ENCODE measurements at regions not wholly inside any gene's neighbourhood (a gene's known extent, or its start where the extent isn't known, plus 50 kb on each side); places are given as distances from the start of the nearest gene placed in this dataset.

DNA sequence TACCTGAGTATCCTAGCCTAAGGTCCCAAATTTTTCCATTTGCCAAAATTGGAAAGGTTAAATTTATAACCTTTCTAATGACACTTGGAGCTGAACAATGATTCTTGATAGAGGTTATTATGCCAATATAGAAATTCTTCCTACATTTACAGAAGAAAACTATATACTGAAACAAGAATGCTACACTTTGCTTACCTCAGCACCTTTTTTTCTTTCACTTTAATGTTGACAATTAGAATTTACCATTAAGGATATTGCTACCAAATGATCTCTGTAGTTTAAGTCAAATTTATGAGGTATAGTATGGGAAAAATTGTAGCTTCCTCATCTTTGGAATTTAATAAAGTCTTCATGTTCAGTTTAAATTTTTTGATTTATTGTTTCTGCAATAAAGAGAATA is 577.0 kb downstream of the NR4A2 start:
- DNase-seq: no peak

DNA sequence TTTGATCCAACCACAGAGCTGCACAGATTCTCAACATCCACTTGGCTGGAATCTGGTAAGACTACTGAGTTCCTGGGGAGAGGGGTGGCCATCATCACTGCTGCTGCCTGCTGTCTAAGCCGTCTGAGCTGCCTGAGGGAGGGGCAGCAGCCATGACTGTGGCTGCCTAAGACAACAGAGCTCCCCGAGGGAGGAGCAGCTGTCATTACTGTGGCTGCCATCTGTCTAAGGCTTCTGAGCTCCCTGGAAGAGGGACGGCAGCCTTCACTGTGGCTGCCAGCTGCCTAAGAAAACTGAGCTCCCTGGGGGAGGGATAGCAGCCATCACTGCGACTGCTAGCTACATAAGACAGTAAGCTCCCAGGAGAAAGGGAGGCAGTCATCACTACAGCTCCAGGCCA is 584.4 kb downstream of the NR4A2 start:
- DNase-seq: no peak

DNA sequence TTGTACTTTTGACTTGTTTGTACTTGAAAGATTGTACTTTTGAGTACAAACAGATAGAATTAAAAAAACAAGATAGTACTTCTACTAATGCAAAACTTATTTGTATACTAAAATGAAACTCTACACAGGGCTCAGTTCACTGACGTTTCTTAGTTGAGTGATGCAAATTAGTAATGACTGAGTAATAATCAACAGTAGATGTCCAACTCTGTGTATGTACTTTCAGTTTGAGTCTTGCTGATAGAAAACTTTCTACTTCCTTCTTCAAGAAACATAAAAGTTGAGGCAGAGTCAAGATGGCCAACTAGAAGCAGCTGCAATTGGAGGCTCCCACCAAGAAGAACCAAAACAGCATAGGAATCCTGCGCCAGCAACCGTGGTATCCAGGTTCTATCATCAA is 585.0 kb downstream of the NR4A2 start:
- no peak for DNase-seq

DNA sequence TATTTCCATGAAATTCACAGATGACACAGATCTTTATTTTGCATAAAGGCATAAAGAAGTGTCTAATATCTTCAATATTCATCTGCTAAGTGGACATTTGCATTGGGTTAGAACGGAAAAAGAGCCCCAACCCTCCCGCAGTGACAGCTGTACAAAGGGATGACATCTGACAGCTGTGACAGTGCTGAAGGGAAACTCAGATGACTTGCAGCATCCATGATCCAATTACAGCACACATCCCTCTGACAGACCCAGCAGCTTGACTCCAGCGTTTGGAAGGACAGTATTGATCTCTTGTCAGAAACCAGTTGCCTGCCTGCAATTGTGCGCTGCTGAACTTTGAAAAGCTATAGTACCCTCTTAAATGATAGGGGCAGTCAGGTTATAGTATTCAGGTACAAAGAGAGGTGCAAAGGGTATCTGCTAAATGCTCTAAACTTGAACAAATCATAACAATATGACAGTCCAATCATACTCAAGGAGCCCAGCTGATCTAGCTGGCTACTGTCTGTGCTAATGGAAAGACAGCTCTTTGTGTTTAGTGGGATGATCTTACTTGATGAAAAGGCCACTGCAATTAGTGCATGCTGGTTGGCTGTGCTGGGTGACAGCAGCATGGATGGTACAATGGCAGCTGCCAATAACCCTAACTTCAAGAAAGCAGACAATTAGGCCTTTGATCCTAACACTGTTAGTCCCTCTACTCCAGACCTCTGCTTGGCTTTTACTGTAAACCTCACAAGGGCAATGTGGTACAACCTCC is 599.2 kb downstream of the NR4A2 start:
- no peak for DNase-seq

DNA sequence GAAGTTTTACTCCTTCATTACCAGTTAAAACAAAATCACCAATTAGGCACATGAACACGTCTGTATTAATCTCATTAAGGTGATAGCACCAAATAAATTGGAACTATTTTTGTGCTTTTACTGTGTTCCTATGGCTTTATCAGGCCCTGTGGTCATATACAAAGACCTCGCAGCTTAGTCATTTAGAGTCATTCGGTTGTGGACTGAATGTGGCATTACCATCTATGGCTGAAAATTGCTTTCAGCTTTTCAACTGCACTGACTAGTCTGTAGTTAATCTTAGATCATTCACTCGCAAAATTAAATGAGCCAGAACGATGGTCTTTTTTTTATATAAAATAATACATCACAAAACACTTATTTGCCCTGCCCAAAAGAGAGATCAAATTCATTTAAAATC is 601.7 kb downstream of the NR4A2 start:
- no peak for DNase-seq

DNA sequence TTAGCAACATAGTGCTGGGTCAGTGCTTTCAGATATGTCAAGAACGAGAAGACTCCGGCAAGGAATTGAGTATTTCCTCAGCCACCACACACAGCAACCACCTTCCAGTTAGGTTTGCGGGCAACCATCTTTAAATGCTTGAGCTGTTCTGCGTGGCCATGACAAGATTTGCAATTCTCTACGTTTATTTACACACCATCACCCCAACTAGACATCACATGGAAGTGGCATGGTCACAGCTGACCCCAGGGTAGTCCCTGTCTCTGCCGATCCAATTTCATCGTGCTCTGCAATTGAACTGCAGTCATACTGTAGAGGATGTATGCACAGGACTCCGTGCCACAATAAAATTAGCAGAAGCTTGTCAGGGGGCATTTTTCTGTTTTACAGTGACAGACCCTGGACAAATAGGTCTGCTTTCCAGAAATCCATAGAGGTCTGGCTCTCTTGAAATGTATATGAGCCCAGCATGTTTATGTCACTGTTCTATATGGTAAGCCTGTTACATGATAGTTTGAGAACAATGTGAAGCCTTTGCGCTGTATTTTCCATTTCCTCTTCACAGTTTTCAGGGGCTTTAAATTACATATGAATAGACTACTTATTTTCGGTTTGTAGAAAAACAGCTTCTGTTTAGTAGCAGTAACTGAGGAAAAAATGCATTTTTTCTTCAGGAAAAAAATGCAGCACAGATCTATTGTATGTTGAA is 605.2 kb downstream of the NR4A2 start:
- no peak for DNase-seq

DNA sequence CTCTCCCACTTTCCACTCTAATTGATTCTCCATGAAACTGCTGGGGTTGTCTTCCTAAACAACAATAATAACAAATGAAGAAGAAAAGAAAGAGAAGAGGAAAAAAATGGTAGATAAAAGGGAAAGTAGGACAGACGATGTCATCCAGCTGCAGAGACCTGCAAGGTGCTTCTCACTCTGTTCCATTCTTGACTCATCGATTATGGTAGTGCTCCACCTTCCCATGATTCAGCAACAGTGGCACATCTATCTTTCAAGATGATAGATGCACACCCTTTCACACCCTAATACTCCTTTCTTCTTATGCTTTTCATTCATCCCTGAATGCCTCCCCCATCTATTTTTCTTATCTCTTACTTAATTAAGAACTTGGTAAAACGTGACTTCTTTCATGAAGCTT is 610.2 kb downstream of the NR4A2 start:
- no peak for DNase-seq

DNA sequence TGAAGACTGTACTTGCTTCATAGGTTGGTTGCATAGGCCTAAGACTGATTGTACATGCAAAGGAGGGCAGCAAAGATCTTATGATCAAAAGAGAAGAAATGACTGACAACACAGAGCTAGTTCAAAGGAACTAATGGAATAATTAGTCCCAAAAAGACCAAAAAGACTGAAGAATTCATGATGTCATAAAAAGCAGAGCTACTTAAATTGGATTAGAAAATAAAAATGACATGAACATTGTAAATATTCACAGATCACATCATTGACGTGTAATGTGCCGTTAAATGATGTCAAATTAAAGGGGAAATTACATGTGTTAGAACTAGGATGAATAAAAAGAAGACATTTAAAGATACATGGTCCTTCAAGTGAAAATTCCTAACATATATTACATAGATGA is 616.8 kb downstream of the NR4A2 start:
- no peak for DNase-seq

DNA sequence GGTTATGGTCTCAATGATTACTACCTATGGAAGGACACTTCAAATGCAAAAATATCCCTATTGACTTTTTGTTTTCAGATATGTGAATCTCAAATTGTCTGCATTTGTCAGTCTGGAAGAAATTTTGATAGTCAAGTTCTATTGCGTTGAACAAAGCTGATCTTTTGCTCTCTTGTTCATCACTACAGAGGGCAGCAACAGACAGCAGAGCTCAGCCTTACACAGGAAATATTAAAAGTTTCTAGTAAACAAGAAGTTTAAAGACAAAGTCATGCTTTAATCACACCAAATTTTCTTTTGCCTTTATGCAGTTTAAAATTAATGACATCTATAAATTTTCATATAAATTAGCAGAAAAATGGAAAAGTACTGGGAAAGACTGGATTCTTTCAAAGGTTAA is 617.5 kb downstream of the NR4A2 start:
- DNase-seq: no peak

DNA sequence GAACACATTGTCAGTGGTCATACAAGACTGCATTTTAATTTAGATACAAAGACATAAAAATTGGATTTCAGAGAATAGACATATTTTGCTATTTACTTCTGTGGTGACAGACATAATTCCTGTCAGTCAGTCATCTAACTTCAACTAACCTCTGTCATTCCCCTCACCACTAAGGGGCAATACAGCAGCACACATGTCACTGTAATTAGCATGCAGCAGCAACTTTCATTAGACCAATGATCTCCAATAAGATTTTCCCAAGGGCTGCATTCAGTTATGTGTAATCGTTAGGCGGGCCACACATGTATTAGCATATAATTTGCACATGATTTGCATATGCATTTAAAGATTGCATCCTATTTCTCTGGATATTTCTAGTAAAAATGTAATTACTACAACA is 624.5 kb downstream of the NR4A2 start:
- DNase-seq: no peak

DNA sequence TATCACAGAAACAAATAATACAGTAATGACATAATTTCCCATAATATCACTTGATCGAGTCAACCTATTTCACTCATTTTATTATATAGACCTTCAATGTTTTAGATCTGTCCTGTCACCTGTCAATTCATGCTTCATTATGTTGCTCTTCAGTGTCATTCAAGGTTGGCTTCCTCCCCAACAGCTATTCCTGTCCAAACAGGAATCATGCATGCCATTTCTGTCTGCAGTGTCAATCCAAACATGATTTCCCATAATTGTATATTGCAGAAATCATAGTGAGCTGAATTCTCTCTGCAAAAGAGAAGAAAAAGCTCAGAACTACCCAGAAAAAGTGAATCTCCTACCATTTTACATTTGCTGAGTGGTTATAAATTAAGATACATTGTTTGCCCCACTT is 628.6 kb downstream of the NR4A2 start:
- no peak for DNase-seq

DNA sequence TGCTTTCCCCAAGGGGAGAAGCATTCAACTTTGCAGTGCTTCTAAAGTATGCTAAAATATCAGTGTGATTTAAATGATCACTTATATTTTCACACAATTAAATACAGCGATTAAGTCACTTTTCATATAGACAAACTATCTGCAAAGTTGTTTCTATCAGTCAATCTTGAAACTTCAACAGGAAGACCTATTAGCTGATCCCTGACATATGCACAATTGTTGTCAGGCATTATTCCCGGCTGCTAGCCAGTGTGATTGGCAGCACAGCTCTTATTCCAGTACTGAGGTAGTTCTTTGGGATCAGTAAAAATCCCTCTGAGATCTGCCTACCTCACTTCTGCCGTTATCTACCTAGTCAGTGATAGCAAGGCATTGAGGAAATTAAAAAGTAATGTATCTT is 629.5 kb downstream of the NR4A2 start:
- no peak for DNase-seq

DNA sequence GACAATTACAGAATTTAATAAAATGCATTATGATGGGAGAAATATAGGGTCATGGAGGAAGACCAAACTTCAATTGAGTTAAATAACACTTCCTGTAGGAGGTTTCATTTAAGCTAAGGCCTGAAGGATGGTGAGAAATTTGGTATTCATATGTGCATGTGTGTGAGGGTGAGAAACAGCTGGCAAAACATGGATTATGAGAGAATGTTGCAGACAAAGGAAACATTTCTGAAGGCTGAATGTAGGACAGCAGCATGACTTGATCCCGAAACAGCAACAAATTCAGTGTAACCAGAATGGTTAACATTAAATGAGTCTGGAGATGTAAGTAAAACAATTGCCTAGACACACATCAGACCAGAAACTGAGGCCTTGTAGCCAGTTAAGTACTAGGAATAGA is 630.8 kb downstream of the NR4A2 start:
- DNase-seq: no peak

DNA sequence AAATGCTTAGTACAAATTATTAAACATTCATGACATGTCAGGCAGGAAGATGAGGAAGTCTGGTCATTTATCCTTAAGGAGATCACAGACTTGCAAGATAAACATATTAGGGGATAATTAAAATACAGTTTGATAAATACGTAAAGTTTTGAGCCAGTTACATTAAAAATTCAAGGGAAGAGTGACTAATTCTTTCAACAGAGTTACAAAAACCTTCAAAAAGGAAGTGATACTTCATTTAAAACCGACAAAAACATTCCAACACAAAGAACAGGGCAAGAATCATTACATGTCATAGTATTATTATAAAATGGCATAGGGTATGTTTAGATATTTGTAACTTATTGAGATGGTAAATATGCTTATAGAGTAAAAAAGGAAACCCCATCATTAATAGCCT is 636.0 kb downstream of the NR4A2 start:
- DNase-seq: no peak

DNA sequence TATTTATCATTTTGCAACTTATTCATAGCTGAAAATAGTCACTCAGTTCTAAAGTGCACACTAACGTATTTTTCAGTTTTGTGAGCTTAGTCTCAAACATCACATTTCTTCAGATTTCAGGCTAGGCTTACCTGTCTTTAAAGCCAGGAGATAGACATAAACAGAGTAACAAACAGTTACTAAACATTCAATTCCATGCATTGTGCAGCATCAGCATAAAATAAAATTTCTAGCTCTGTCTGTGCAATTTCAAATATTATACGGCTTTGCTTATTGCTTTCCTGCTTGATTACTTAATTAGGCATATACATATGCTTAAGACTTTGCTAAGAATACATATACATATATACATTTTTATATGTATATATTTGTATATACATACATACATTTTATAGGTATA is 637.0 kb downstream of the NR4A2 start:
- DNase-seq: no peak

DNA sequence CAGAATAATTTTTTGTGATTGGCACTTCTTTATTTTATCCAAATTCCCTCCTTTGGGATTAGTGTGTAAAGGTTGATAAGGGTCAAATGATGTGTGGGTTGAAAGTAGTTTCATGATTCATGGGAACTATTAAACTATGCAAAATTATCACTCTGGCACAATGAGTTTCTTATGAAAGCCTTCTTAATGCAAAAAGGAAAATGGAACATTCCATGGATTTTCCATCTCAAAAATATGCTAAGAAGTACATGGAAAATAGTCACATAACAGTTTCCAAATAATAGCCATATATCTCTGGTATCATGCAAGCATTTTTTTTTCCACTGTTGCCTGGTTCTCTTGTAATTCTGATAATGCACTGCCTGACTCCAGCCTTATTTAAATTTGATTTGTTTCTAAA is 639.7 kb downstream of the NR4A2 start:
- DNase-seq: no peak

DNA sequence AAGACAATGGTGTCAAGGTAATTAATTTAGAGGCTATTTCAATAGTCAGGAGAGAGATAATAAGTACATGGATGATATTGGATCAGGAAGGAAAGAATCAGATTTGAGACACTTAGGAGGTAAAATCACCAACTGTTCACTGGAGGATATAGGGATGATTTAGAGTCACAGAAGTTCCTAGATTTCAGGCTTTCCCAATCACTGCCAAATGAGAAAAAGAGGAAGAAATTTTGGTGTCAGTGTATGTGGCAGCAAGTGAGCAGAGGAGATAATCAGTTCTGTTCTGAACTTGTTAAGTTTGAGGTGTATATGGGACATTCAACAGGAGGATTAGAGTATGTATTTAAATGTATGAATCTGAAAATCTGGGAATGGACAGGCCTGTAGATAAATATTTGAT is 640.4 kb downstream of the NR4A2 start:
- DNase-seq: no peak

DNA sequence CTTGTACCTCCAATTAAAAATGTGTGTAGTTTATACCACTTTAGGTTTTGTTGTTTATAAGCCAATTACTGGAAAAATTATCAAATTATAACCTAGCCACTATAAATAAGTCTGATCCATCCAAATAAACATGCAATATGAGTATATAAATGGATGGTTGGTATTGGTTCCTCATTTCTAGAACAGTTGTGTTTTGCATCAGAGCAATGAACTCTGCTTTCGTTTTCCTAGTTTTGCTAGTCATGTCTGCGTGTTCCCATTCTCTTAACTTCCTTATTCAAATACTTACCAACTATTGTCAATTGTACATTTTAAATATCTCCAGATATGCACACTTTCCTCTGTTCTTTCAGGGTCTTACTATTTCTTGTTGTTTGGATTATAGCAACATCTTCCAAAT is 641.7 kb downstream of the NR4A2 start:
- DNase-seq: no peak

DNA sequence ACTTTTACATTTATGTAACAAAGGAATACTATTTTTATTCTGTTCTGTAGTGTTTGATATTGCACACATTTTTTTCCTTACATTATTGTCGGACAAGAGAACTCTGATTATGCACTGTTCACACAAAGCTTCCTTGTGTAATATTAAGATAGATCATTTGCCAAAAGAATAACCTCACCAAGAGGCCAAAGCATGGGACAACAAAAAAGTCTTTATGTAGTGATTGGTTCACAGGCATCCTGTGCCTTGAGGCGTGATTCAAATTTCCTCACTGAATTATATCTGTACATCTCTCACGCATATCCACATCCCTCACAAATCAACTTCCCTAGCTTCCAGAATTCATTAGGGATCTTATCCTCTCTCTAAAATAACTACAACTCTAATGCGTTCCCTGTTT is 642.7 kb downstream of the NR4A2 start:
- DNase-seq: no peak

DNA sequence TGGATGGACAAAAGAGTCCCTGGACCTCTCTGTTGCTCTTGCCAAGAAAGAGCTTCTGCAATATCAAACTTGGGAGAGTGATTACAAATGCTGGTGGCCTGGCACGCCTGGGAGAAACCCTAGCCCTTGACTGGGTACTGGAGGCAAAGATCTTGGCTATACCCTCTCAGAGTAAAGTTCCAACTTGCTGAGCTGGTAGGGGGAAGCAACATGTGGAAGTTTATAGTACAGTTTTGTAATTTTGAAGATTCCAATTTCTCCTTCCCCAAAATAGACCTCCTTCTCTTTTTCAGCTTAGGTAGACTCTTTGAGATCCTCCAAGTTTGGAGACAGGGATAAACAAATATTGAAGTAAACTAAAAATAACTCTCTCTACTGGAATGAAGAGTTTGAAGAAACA is 645.3 kb downstream of the NR4A2 start:
- no peak for DNase-seq

DNA sequence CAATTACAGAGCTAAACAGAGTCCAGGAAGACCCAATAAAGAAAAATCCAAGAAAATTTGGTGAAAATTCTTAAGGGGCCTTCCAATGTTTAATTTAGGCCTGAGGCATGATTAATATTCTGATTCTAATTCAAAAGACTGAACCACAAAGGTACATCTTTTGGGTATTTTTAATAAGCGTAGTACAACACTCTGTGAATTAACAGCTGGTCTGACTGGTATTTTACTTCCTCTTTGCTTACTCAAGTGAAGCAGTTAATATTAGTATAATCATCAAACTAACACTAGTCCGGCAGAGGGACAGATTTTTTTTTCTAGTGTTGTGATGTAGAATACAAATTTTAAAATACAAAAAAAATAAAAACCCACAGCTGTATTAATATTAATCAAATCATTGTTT is 652.9 kb downstream of the NR4A2 start:
- DNase-seq: no peak

DNA sequence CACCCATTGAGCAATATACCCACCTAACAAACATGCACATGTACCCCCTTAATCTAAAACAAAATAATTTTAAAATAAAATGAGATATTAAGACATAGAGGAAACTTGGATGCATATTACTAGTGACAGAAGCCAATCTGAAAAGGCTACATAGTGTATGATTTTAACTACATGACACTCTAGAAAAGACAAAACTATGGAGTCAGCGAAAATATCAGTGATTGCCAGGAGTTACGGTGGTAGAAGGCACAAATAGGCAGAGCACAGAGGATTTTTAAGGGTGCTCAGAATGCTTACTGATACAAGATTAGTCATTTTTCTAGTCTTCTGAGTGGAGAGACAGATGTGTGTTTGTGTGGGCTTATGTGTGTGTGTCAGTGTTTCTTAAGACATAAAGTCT is 656.6 kb downstream of the NR4A2 start:
- no peak for DNase-seq

DNA sequence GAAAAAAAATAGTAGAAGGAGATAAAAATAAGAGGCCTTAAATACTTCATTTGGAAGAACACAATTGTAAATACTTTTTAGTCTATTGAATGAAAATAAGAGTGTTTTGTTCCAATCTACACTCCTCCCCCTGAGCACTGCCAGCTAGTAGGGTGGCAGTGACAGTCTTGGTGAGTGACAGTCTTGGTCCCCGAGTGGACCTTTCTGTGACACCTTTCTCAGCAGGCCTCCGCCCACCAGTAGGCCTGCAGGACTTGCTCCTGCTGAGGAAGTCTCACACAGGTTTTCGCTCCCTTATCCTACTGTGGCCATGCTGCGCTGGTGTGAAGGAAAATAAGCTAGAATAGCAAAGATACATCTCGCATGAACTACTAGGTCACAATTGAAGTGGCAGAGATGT is 666.8 kb downstream of the NR4A2 start:
- DNase-seq: no peak

DNA sequence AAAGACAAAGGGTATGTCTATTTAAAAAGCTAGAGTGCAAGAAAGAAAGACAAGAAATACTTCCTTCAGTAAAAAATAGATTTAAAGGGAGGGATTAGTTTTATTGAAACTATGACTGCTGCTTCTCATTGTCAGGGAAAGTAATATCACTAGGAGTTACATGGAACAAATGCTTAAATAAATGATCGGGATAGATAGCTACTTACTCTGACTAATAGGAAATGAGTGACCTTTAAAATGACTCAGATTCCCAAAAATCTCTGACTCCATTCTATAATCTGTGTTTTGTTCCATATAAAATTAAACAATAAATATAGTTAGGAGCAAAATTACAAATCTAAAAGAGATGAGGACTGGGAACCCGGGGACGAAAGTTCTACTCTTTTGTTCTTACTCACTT is 669.3 kb downstream of the NR4A2 start:
- DNase-seq: no peak

DNA sequence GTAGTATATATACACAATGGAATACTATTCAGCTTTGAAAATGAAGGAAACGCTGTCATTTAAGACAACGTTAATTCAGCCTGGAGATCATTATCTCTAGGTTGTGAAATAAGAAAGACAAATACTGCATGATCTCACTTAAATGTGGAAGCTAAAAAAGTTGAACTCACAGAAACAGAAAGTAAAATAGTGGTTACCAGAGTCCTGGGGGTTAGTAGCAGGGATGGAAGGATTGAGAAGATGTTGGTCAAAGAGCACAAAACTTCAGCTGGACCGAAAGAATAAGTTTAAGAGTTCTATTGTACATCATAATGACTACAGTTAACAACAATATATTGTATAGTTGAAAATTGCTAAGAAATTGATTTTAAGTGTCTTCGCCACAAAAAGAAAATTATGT is 670.3 kb downstream of the NR4A2 start:
- no peak for DNase-seq
